IMR-90 (cell line): ENCODE measurements at regions not wholly inside any gene's neighbourhood (a gene's known extent, or its start where the extent isn't known, plus 50 kb on each side); places are given as distances from the start of the nearest gene placed in this dataset.

ENCODE experiments used
- FOS ChIP-seq: fragments of 150-350 bp; IDR thresholded peaks from 2 replicates; pipeline ENCODE4 v1.6.1; 2016; ENCODE audit warnings: low read depth, low read length
- POLR2A ChIP-seq: IDR thresholded peaks from 2 replicates; pipeline ENCODE4 v1.6.1; 2012; ENCODE audit warnings: mild to moderate bottlenecking, low read depth, low read length
- RFX5 ChIP-seq: IDR thresholded peaks from 2 replicates; pipeline ENCODE4 v1.8.0; 2012; ENCODE audit warnings: low read depth, mild to moderate bottlenecking, low read length, moderate library complexity
- USF2 ChIP-seq: fragments of 150-350 bp; IDR thresholded peaks from 2 replicates; pipeline ENCODE4 v1.6.1; 2017; ENCODE audit warnings: mild to moderate bottlenecking, antibody characterized with exemption, low read length, low read depth
- TF ChIP-seq, protein P1 (sequence below): fragments of 150-350 bp; IDR thresholded peaks from 2 replicates; pipeline ENCODE4 v1.6.1; 2016; ENCODE audit warnings: low read depth, mild to moderate bottlenecking, low read length, moderate library complexity, borderline replicate concordance
- TF ChIP-seq, protein P2 (sequence below): conservative IDR thresholded peaks from 2 replicates; pipeline ENCODE4 v1.5.1; 2012; ENCODE audit warnings: mild to moderate bottlenecking, low read depth, low read length, improper control_type of control experiment

DNA sequence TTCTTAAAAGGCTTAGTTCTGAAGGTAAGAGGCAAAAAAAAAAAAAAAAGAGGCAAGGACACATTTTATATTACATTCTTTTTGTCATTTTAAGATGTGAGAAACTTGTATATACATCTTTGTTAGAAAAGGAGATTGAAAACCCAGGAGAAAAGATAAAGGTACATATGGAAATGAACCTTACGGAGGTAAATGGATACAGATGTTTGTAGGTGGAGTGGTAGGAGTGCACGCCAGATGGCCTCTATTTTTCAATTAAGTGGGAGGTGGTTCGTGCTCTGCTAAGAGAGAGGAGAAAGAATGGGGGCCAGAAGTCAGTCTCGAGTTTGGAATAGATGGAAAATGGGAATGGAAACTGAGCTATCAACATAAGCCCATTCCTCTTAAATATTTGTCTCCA is 622.5 kb upstream of the GHITM start:
- no peak for TF ChIP-seq USF2
- TF ChIP-seq, protein P1, sequence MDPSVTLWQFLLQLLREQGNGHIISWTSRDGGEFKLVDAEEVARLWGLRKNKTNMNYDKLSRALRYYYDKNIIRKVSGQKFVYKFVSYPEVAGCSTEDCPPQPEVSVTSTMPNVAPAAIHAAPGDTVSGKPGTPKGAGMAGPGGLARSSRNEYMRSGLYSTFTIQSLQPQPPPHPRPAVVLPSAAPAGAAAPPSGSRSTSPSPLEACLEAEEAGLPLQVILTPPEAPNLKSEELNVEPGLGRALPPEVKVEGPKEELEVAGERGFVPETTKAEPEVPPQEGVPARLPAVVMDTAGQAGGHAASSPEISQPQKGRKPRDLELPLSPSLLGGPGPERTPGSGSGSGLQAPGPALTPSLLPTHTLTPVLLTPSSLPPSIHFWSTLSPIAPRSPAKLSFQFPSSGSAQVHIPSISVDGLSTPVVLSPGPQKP = no peak
- TF ChIP-seq FOS = no peak
- TF ChIP-seq, protein P2, sequence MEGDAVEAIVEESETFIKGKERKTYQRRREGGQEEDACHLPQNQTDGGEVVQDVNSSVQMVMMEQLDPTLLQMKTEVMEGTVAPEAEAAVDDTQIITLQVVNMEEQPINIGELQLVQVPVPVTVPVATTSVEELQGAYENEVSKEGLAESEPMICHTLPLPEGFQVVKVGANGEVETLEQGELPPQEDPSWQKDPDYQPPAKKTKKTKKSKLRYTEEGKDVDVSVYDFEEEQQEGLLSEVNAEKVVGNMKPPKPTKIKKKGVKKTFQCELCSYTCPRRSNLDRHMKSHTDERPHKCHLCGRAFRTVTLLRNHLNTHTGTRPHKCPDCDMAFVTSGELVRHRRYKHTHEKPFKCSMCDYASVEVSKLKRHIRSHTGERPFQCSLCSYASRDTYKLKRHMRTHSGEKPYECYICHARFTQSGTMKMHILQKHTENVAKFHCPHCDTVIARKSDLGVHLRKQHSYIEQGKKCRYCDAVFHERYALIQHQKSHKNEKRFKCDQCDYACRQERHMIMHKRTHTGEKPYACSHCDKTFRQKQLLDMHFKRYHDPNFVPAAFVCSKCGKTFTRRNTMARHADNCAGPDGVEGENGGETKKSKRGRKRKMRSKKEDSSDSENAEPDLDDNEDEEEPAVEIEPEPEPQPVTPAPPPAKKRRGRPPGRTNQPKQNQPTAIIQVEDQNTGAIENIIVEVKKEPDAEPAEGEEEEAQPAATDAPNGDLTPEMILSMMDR = no peak
- TF ChIP-seq RFX5 = no peak
- no peak for TF ChIP-seq POLR2A
